GM19035 (cell line): ENCODE measurements at regions not wholly inside any gene's neighbourhood (a gene's known extent, or its start where the extent isn't known, plus 50 kb on each side); places are given as distances from the start of the nearest gene placed in this dataset.
A peak's percentile ranks its signal among the peaks of the same experiment; 100 is the strongest.

Source experiments
- ATAC-seq: cut with Tn5 transposase; IDR thresholded peaks from one replicate; pipeline ENCODE4 v1.9.1; 2021; ENCODE audit not compliant: unreplicated experiment

GRCh38 chr4:152100379-152101201 is 339.8 kb upstream of the GATB start:
- ATAC-seq, result peak; percentile 61

DNA sequence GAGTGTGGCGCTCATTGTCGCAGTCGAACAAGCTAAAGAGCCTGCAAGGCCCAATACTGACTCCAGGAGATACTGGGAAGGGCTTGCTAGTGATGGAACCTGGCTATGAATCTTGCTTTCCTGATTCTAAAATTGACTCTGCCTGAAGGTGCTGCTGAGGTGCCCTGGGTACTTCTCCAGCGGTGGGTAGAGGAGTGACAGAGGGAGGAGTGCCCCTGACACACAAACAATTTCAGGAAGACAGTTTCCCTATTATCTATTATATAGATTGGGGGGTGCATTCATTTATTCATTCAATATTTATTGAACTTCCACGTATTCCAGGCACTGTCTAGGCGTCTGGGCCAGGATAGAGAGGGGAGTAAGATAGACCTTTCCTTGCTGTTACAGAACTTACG is 339.2 kb upstream of the GATB start:
- no peak for ATAC-seq

DNA sequence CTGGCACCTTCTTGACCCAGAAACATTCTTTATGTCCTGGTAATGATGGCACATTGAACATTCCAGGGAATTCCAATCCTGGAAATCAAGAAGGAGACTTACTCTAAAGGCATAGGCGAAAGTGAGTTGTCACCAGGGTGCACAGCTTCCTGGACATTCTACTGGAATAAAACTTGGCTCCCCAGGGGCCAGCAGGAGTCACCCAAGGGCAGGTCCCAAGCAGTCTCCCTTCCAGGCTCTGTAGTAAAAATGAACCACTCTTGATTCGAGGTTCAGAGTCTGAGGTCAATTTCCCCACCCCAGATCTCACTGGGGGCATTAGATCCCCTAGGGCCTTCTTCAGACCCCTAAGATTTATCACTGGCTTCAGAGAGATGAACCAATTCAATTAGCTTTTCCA is 338.7 kb upstream of the GATB start:
- no peak for ATAC-seq

- ATAC-seq, result no peak
Observed at GRCh38 chr4:152099061-152099425, 338.2 kb upstream of the GATB start.

- ATAC-seq, result no peak
Observed at GRCh38 chr4:152098365-152099060, 337.7 kb upstream of the GATB start.

DNA sequence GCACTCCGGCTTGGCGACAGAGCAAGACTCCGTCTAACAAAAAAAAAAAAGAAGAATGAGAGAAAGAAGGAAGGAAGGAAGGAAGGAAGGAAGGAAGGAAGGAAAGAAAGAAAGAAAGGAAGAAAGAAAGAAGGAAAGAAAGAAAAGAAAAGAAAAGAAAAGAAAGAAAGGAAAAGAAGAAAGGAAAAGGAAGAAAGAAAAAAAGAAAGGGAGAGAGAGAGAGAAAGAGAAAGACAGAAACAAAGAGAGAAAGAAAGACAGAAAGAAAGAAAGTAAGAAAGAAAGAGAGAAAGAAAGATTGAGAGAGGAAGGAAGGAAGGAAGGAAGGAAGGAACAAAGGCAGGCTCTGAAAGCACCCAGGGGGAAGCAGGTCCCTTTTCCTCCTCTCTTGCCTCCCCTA is 336.6 kb upstream of the GATB start:
- no peak for ATAC-seq

- no peak for ATAC-seq
Observed at GRCh38 chr4:152095701-152096070, 334.9 kb upstream of the GATB start.

GRCh38 chr4:152094970-152095700 is 334.3 kb upstream of the GATB start:
- ATAC-seq, result no peak

DNA sequence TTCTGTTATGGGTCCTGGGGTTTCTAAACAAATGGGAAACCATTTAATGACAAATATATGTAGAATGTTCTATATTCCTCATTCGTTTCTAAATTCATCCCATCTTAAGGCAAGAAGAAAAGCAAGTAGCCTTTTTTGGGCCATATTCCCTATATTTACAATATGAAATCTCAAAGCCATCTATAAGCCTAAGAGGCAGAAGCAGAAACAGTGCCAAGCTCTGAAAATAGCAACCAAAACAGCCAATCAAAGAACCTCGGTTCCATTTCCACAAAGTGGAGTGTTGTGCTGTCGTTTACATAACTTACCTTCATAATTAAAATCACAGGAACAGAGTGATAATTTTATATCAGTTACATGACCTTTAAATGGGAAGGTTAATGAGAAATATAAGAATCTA is 330.6 kb upstream of the GATB start:
- no peak for ATAC-seq

- no peak for ATAC-seq
Observed at GRCh38 chr4:152090543-152090942, 329.7 kb upstream of the GATB start.

DNA sequence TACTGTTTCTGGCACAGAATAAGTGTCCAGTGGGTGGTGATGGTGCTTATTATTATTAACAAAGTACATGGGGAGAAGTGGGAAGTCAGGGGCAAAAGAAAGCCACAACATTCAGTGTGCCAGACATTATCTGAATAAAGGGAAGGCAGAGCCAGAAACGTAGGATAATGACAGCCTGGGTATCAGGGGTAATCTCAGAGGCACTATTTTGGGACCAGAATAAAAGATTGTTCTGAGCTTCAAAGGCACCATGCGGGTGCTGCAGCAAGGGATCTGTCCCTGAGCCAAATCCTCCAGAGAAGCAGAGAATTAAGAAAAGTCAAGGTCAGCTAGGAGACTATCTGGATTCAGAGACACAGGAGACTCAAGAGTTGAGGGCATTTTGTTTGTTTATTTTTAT is 328.8 kb upstream of the GATB start:
- ATAC-seq, result no peak

GRCh38 chr4:152087335-152087734 is 326.5 kb upstream of the GATB start:
- ATAC-seq, result no peak

GRCh38 chr4:152085657-152086056 is 324.9 kb upstream of the GATB start:
- no peak for ATAC-seq

DNA sequence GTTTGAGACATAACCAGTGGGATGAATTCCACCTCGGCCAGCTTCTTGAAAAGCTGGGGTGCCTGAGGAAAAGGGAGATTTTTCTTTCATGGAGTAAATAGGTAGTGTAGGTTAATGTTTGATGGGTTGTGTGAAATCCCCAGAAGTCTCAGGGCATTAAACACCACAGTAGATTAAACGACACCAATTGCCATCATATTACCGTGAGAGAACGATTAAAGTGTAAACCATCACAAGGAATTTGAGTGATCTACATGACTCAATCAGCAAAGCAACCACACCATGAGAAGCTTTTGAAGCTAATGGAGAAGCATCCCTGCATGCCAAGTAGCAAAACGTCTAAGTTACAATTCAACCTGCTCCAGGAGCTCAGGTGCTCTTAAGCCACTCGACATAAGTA is 322.5 kb upstream of the GATB start:
- no peak for ATAC-seq

- ATAC-seq, result no peak
Observed at GRCh38 chr4:152081024-152081423, 320.2 kb upstream of the GATB start.

- ATAC-seq, result no peak
Observed at GRCh38 chr4:152079543-152080293, 318.9 kb upstream of the GATB start.

DNA sequence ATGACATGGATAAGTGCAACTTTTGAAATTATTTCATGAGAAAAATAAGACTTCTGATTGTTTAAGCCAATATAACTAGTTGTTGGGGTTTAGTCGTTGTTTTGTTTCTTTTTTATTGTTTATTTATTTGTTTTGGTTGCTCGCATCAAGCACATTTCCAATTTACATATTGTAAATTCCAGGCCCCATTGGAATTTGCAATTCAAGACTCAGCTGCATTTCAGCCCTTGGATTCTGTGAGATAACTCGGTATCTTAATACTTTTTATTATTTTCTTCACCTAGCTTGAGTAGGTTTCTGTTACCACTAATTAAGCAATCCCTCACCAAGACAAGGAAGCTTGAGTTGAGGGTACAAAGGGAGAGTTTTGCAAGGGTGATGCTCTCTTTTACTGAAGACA is 318.3 kb upstream of the GATB start:
- no peak for ATAC-seq

DNA sequence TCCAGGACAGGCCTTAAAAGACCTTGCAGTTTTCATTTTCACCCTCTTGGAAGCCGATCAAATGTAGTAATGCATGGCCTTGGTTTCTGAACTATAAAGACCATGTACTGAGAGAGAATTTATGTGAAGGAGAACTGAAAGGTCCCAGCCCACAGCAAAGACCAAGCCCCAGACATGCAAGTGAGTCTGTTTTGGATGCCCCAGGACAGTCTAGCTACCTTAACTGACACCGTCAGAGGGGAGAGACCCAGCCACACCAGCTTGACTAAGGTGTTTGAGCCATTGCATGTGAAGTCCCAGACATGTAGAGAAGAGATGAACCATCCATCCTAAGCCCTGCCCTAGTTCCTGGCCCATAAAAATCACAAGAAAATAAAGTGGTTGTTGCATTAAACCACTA is 316.8 kb upstream of the GATB start:
- no peak for ATAC-seq

DNA sequence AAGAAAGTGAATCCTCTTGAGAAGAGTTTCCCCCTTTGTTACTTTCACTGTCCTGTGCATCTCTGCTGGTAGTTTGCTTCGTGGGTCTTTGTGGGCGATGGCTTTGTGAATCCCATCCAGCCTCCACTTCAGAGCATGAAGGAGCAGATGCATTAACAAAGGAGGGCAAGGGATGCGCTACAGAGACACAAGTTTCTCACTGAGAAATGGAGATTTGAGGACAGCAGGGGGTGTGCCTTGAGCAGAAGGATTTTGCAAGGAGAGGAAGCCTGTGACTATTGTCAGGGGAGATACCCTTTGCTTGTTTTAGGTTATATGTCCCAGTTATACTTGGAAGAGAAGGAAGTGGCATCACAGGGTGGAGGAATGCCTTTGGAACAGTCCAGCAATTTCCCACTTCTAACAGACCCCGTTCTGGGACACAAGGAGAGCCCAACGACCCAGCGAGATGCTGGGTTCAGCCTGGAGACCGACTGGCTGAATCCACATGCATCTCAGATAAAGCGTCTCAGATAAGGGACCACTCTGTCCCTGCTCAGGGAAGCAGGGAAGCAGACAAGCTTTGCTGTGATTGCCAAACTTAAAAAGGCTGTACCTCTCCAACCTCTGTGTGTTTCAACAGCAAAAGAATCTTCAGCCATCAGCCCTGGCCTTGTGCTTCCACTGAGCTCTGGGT is 314.6 kb upstream of the GATB start:
- no peak for ATAC-seq

GRCh38 chr4:152074573-152074972 is 313.8 kb upstream of the GATB start:
- no peak for ATAC-seq

- no peak for ATAC-seq
Observed at GRCh38 chr4:152074088-152074437, 313.3 kb upstream of the GATB start.
